K562 (cell line): ENCODE measurements at regions not wholly inside any gene's neighbourhood (a gene's known extent, or its start where the extent isn't known, plus 50 kb on each side); places are given as distances from the start of the nearest gene placed in this dataset.

ENCODE experiments used
- ATAC-seq: fragments of 200-7000 bp; cut with Tn5 transposase; 3 replicates; pipeline ENCODE4 v1.9.1; 2020; ENCODE audit warnings: moderate library complexity
- BruUV-seq: library from RNA; stranded (reverse); fragments of 400-500 nt; replicated peaks from 2 replicates; lab custom pipeline; 2021; lab: Mats Ljungman, UMichigan
- CTCF ChIA-PET: fragments of 300-600 bp; formaldehyde crosslinking; extraction: SDS; loops from one replicate; lab custom pipeline; 2021; ENCODE audit warnings: low intra/inter-chr PET ratio; lab: Yijun Ruan, JAX
- POLR2A ChIA-PET: fragments of 300-600, 350-650 bp; sonication (Branson Sonifier 250); formaldehyde crosslinking; extraction: SDS; loops from one replicate; lab custom pipeline; 2021; ENCODE audit warnings: antibody characterized with exemption, inconsistent platforms; lab: Yijun Ruan, JAX
- DNase-seq, 4 experiments: peaks; one replicate each; pipeline versions ENCODE4 v3.0.0 to v3.0.0-alpha.2; 2011 to 2018; ENCODE audit warnings: low spot score in 3 of 4, mixed read lengths in 3 of 4; ENCODE audit errors: extremely low read depth in 1 of 4
- FAIRE-seq: peaks from 2 replicates; lab custom pipeline; 2011; peaks lifted over from hg19 to GRCh38; lab: Jason Lieb, UNC
- H2AFZ ChIP-seq: 2 replicates; pipeline ENCODE4 v1.6.0; 2011; ENCODE audit warnings: low read depth, low read length, control low read depth, inconsistent platforms
- H3K27ac ChIP-seq: fragments of 200-600 bp; 3 replicates; pipeline ENCODE4 v1.8.0; 2011; ENCODE audit warnings: low read depth, mild to moderate bottlenecking, control low read depth, inconsistent platforms, low read length, moderate library complexity, mixed read lengths; ENCODE audit errors: extremely low read depth
- H3K27me3 ChIP-seq, 2 experiments: fragments of 300-600 bp in 1 of 2; 2 replicates in 1 of 2; 3 replicates in 1 of 2; pipeline versions ENCODE4 v1.6.0 to v1.8.0; 2011; ENCODE audit warnings: inconsistent platforms in 2 of 2, low read length in 2 of 2, mild to moderate bottlenecking in 1 of 2, mixed read lengths in 1 of 2, moderate library complexity in 1 of 2; ENCODE audit not compliant: control insufficient read depth in 2 of 2, insufficient read depth in 2 of 2
- H3K36me3 ChIP-seq: fragments of 300-600 bp; 3 replicates; pipeline ENCODE4 v1.8.0; 2011; ENCODE audit warnings: mild to moderate bottlenecking, low read length, inconsistent platforms; ENCODE audit not compliant: control insufficient read depth, insufficient read depth
- H3K4me1 ChIP-seq, 2 experiments: fragments of 200-600 bp in 1 of 2; replicated peaks in 1 of 2; 2 replicates in 1 of 2; 3 replicates in 1 of 2; pipeline versions ENCODE4 v1.5.1 to v1.8.0; 2011; ENCODE audit warnings: inconsistent platforms in 2 of 2, low read length in 2 of 2, mild to moderate bottlenecking in 1 of 2, mixed read lengths in 1 of 2, moderate library complexity in 1 of 2; ENCODE audit not compliant: control insufficient read depth in 2 of 2, insufficient read depth in 2 of 2
- H3K4me2 ChIP-seq: 2 replicates; pipeline ENCODE4 v1.6.1; 2011; ENCODE audit warnings: low read length, control low read depth, inconsistent platforms, mixed read lengths; ENCODE audit not compliant: insufficient read depth
- H3K4me3 ChIP-seq: fragments of 200-600 bp; sonication (generic), shearing (Covaris generic); 2 replicates; pipeline ENCODE4 v1.5.1; 2016; ENCODE audit warnings: control low read depth, inconsistent platforms
- H3K79me2 ChIP-seq: fragments of 200-600 bp; 3 replicates; pipeline ENCODE4 v1.8.0; 2011; ENCODE audit warnings: low read length, inconsistent platforms; ENCODE audit not compliant: control insufficient read depth, insufficient read depth
- H3K9ac ChIP-seq, 2 experiments: 2 replicates each; pipeline versions ENCODE4 v1.6.0 to v1.6.1; 2011; ENCODE audit warnings: low read depth in 2 of 2, low read length in 2 of 2, control low read depth in 1 of 2, inconsistent platforms in 1 of 2, mild to moderate bottlenecking in 1 of 2, mixed read lengths in 1 of 2; ENCODE audit not compliant: insufficient read depth in 1 of 2
- H3K9me1 ChIP-seq: one replicate; pipeline ENCODE4 v1.6.0; 2011; ENCODE audit warnings: inconsistent platforms, mild to moderate bottlenecking, low read length, moderate library complexity; ENCODE audit not compliant: control insufficient read depth, insufficient read depth
- H3K9me3 ChIP-seq: replicated peaks from 2 replicates; pipeline ENCODE4 v1.5.1; 2011; ENCODE audit warnings: low read depth, low read length, inconsistent platforms; ENCODE audit not compliant: control insufficient read depth, insufficient read depth
- H4K20me1 ChIP-seq: replicated peaks from 2 replicates; pipeline ENCODE4 v1.6.1; 2011; ENCODE audit warnings: low read length, inconsistent platforms, mixed read lengths; ENCODE audit not compliant: control insufficient read depth, insufficient read depth
- DIDO1 ChIP-seq: fragments of 450-650 bp; IDR thresholded peaks from 2 replicates; pipeline ENCODE4 v1.6.1; 2016; ENCODE audit warnings: low read depth, missing biosample characterization, missing genetic modification characterization
- HCFC1 ChIP-seq: IDR thresholded peaks from 2 replicates; pipeline ENCODE4 v1.6.1; 2012; ENCODE audit warnings: low read depth, low read length, improper control_type of control experiment
- MEF2D ChIP-seq: conservative IDR thresholded peaks from 2 replicates; pipeline ENCODE4 v1.6.1; 2016; ENCODE audit warnings: low read depth, missing genetic modification characterization, missing compliant biosample characterization
- RBM25 ChIP-seq: fragments of 200-400 bp; formaldehyde crosslinking; IDR thresholded peaks from 2 replicates; pipeline ENCODE4 v1.6.1; 2018; ENCODE audit warnings: low read length, low read depth, moderate library complexity; ENCODE audit not compliant: severe bottlenecking
- RFX7 ChIP-seq: fragments of 250-450 bp; sonication (Bioruptor Pico); IDR thresholded peaks from 2 replicates; pipeline ENCODE4 v1.5.1; 2021; ENCODE audit warnings: mild to moderate bottlenecking
- TEAD1 ChIP-seq, 2 experiments: fragments of 450-650 bp in 1 of 2; sonication (generic) in 1 of 2; formaldehyde crosslinking; IDR thresholded peaks; 2 replicates each; pipeline versions ENCODE4 v1.4.0 to v1.8.0; 2020 to 2022; ENCODE audit warnings: mild to moderate bottlenecking in 2 of 2, missing genetic modification reagents in 1 of 2
- ZBTB9 ChIP-seq: fragments of 450-650 bp; formaldehyde crosslinking; IDR thresholded peaks from 2 replicates; pipeline ENCODE4 v1.4.0; 2020; ENCODE audit warnings: mild to moderate bottlenecking, moderate library complexity
- in situ Hi-C: fragments of 300-500 bp; cut with MboI; formaldehyde crosslinking; loops from 4 replicates; pipeline ENCODE4 v1.15.0; 2018; ENCODE audit warnings: inconsistent platforms, mixed read lengths
- intact Hi-C: fragments of 100-400 bp; cut with micrococcal nuclease; formaldehyde crosslinking; loops from 2 replicates; pipeline ENCODE4 v1.14.2; 2022
- TF ChIP-seq, protein P1 (sequence below): sonication (generic); formaldehyde crosslinking; IDR thresholded peaks from 2 replicates; pipeline ENCODE4 v1.8.0; 2022; ENCODE audit warnings: missing genetic modification reagents, mild to moderate bottlenecking, moderate library complexity, borderline replicate concordance

- Histone ChIP-seq H3K27ac (no peak overlapping the region), H3K4me2 (no peak overlapping the region), H3K27me3 (no peaks in the 10 kb centered on the region), H2AFZ (no peak overlapping the region), H3K79me2 (no peaks in the 10 kb centered on the region), H3K4me1 (no peaks in the 10 kb centered on the region), H4K20me1 (no peaks in the 10 kb centered on the region), H3K36me3 (no peaks in the 10 kb centered on the region), H3K9me1 (no peaks in the 10 kb centered on the region), H3K9me3 (no peaks in the 10 kb centered on the region), H3K9ac (no peak overlapping the region), H3K4me3 (no peak overlapping the region)
- ATAC-seq (no peak), DNase-seq (no peak), FAIRE-seq (no peak)
- POLR2A ChIA-PET: interaction anchor here (0.6 kb wide), 1 partner anchor 68 kb away, joined by 3 read pairs; no protein-coding TSS in a partner anchor
- no TSS peak for BruUV-seq
- TF ChIP-seq HCFC1 (no peak), RFX7 (CRISPR knock-in tag) (no peak), MEF2D (tag) (no peak), TEAD1 (CRISPR knock-in tag; IDR thresholded peaks at IDR 0.05) (no peak), ZBTB9 (CRISPR knock-in tag) (no peak), DIDO1 (no peak), RBM25 (no peak)
- TF ChIP-seq, protein P1, sequence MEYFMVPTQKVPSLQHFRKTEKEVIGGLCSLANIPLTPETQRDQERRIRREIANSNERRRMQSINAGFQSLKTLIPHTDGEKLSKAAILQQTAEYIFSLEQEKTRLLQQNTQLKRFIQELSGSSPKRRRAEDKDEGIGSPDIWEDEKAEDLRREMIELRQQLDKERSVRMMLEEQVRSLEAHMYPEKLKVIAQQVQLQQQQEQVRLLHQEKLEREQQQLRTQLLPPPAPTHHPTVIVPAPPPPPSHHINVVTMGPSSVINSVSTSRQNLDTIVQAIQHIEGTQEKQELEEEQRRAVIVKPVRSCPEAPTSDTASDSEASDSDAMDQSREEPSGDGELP (CRISPR knock-in tag): no peak
- intact Hi-C loops (no loop called here), in situ Hi-C loops (no loop called here)
- CTCF ChIA-PET: no interaction called here
These were observed 265.3 kb upstream of the PRICKLE1 start for GRCh38 chr12:42854826-42855225.
